K562 (cell line): ENCODE measurements at regions not wholly inside any gene's neighbourhood (a gene's known extent, or its start where the extent isn't known, plus 50 kb on each side); places are given as distances from the start of the nearest gene placed in this dataset.

Source experiments
- ATAC-seq: fragments of 200-7000 bp; cut with Tn5 transposase; 3 replicates; pipeline ENCODE4 v1.9.1; 2020; ENCODE audit warnings: moderate library complexity
- BruUV-seq: library from RNA; stranded (reverse); fragments of 400-500 nt; replicated peaks from 2 replicates; lab custom pipeline; 2021; lab: Mats Ljungman, UMichigan
- CTCF ChIA-PET: fragments of 300-600 bp; formaldehyde crosslinking; extraction: SDS; loops from one replicate; lab custom pipeline; 2021; ENCODE audit warnings: low intra/inter-chr PET ratio; lab: Yijun Ruan, JAX
- POLR2A ChIA-PET: fragments of 300-600, 350-650 bp; sonication (Branson Sonifier 250); formaldehyde crosslinking; extraction: SDS; loops from one replicate; lab custom pipeline; 2021; ENCODE audit warnings: antibody characterized with exemption, inconsistent platforms; lab: Yijun Ruan, JAX
- DNase-seq, 4 experiments: peaks; one replicate each; pipeline versions ENCODE4 v3.0.0 to v3.0.0-alpha.2; 2011 to 2018; ENCODE audit warnings: low spot score in 3 of 4, mixed read lengths in 3 of 4; ENCODE audit errors: extremely low read depth in 1 of 4
- FAIRE-seq: peaks from 2 replicates; lab custom pipeline; 2011; peaks lifted over from hg19 to GRCh38; lab: Jason Lieb, UNC
- H2AFZ ChIP-seq: 2 replicates; pipeline ENCODE4 v1.6.0; 2011; ENCODE audit warnings: low read depth, low read length, control low read depth, inconsistent platforms
- H3K27ac ChIP-seq: fragments of 200-600 bp; 3 replicates; pipeline ENCODE4 v1.8.0; 2011; ENCODE audit warnings: low read depth, mild to moderate bottlenecking, control low read depth, inconsistent platforms, low read length, moderate library complexity, mixed read lengths; ENCODE audit errors: extremely low read depth
- H3K27me3 ChIP-seq, 2 experiments: fragments of 300-600 bp in 1 of 2; 2 replicates in 1 of 2; 3 replicates in 1 of 2; pipeline versions ENCODE4 v1.6.0 to v1.8.0; 2011; ENCODE audit warnings: inconsistent platforms in 2 of 2, low read length in 2 of 2, mild to moderate bottlenecking in 1 of 2, mixed read lengths in 1 of 2, moderate library complexity in 1 of 2; ENCODE audit not compliant: control insufficient read depth in 2 of 2, insufficient read depth in 2 of 2
- H3K36me3 ChIP-seq: fragments of 300-600 bp; 3 replicates; pipeline ENCODE4 v1.8.0; 2011; ENCODE audit warnings: mild to moderate bottlenecking, low read length, inconsistent platforms; ENCODE audit not compliant: control insufficient read depth, insufficient read depth
- H3K4me1 ChIP-seq, 2 experiments: fragments of 200-600 bp in 1 of 2; replicated peaks in 1 of 2; 2 replicates in 1 of 2; 3 replicates in 1 of 2; pipeline versions ENCODE4 v1.5.1 to v1.8.0; 2011; ENCODE audit warnings: inconsistent platforms in 2 of 2, low read length in 2 of 2, mild to moderate bottlenecking in 1 of 2, mixed read lengths in 1 of 2, moderate library complexity in 1 of 2; ENCODE audit not compliant: control insufficient read depth in 2 of 2, insufficient read depth in 2 of 2
- H3K4me2 ChIP-seq: 2 replicates; pipeline ENCODE4 v1.6.1; 2011; ENCODE audit warnings: low read length, control low read depth, inconsistent platforms, mixed read lengths; ENCODE audit not compliant: insufficient read depth
- H3K4me3 ChIP-seq: fragments of 200-600 bp; sonication (generic), shearing (Covaris generic); 2 replicates; pipeline ENCODE4 v1.5.1; 2016; ENCODE audit warnings: control low read depth, inconsistent platforms
- H3K79me2 ChIP-seq: fragments of 200-600 bp; 3 replicates; pipeline ENCODE4 v1.8.0; 2011; ENCODE audit warnings: low read length, inconsistent platforms; ENCODE audit not compliant: control insufficient read depth, insufficient read depth
- H3K9ac ChIP-seq, 2 experiments: 2 replicates each; pipeline versions ENCODE4 v1.6.0 to v1.6.1; 2011; ENCODE audit warnings: low read depth in 2 of 2, low read length in 2 of 2, control low read depth in 1 of 2, inconsistent platforms in 1 of 2, mild to moderate bottlenecking in 1 of 2, mixed read lengths in 1 of 2; ENCODE audit not compliant: insufficient read depth in 1 of 2
- H3K9me1 ChIP-seq: one replicate; pipeline ENCODE4 v1.6.0; 2011; ENCODE audit warnings: inconsistent platforms, mild to moderate bottlenecking, low read length, moderate library complexity; ENCODE audit not compliant: control insufficient read depth, insufficient read depth
- H3K9me3 ChIP-seq: replicated peaks from 2 replicates; pipeline ENCODE4 v1.5.1; 2011; ENCODE audit warnings: low read depth, low read length, inconsistent platforms; ENCODE audit not compliant: control insufficient read depth, insufficient read depth
- H4K20me1 ChIP-seq: replicated peaks from 2 replicates; pipeline ENCODE4 v1.6.1; 2011; ENCODE audit warnings: low read length, inconsistent platforms, mixed read lengths; ENCODE audit not compliant: control insufficient read depth, insufficient read depth
- GABPB2 ChIP-seq: fragments of 250-450 bp; sonication (Bioruptor Pico); conservative IDR thresholded peaks from 2 replicates; pipeline ENCODE4 v1.5.1; 2021; ENCODE audit warnings: mild to moderate bottlenecking
- KAT7 ChIP-seq: sonication (generic); formaldehyde crosslinking; IDR thresholded peaks from 2 replicates; pipeline ENCODE4 v1.8.0; 2022; ENCODE audit warnings: missing genetic modification reagents, mild to moderate bottlenecking, borderline replicate concordance
- MBD1 ChIP-seq: fragments of 250-450 bp; sonication (Bioruptor Pico); IDR thresholded peaks from 2 replicates; pipeline ENCODE4 v1.8.0; 2022; ENCODE audit warnings: inconsistent platforms
- MCM5 ChIP-seq: fragments of 450-650 bp; IDR thresholded peaks from 2 replicates; pipeline ENCODE4 v1.6.1; 2016; ENCODE audit warnings: low read depth
- NFYB ChIP-seq: IDR thresholded peaks from 2 replicates; pipeline ENCODE4 v1.6.1; 2011; ENCODE audit warnings: mild to moderate bottlenecking, moderate library complexity; ENCODE audit not compliant: insufficient read length; ENCODE audit errors: extremely low read depth
- NR2C1 ChIP-seq, 2 experiments: fragments of 450-650 bp; IDR thresholded peaks; 2 replicates each; pipeline ENCODE4 v1.6.1; 2017; ENCODE audit warnings: mild to moderate bottlenecking in 2 of 2, antibody characterized with exemption in 1 of 2, inconsistent platforms in 1 of 2, missing compliant biosample characterization in 1 of 2, missing genetic modification characterization in 1 of 2
- PKNOX1 ChIP-seq: fragments of 450-650 bp; IDR thresholded peaks from 2 replicates; pipeline ENCODE4 v1.6.1; 2016
- POLR2H ChIP-seq: IDR thresholded peaks from 2 replicates; pipeline ENCODE4 v1.6.1; 2016; ENCODE audit warnings: missing genetic modification characterization, low read depth, mild to moderate bottlenecking, control low read depth, missing compliant biosample characterization, moderate library complexity
- ZSCAN32 ChIP-seq: fragments of 450-650 bp; formaldehyde crosslinking; IDR thresholded peaks from 2 replicates; pipeline ENCODE4 v1.4.0; 2020; ENCODE audit warnings: mild to moderate bottlenecking, moderate library complexity
- WGBS: fragments of 100-300 bp; shearing (Covaris generic); methylation state at CpG from one replicate; pipeline ENCODE4 v1.1.6; 2016; ENCODE audit warnings: low coverage, mixed read lengths; ENCODE audit not compliant: insufficient coverage; ENCODE audit errors: missing lambda C conversion rate; 5-methylcytosine and 5-hydroxymethylcytosine counted together
- in situ Hi-C: fragments of 300-500 bp; cut with MboI; formaldehyde crosslinking; loops from 4 replicates; pipeline ENCODE4 v1.15.0; 2018; ENCODE audit warnings: inconsistent platforms, mixed read lengths
- intact Hi-C: fragments of 100-400 bp; cut with micrococcal nuclease; formaldehyde crosslinking; loops from 2 replicates; pipeline ENCODE4 v1.14.2; 2022
- TF ChIP-seq, protein P1 (sequence below): sonication (generic); formaldehyde crosslinking; IDR thresholded peaks from 2 replicates; pipeline ENCODE4 v1.9.0; 2022; ENCODE audit warnings: mild to moderate bottlenecking, missing genetic modification reagents

DNA sequence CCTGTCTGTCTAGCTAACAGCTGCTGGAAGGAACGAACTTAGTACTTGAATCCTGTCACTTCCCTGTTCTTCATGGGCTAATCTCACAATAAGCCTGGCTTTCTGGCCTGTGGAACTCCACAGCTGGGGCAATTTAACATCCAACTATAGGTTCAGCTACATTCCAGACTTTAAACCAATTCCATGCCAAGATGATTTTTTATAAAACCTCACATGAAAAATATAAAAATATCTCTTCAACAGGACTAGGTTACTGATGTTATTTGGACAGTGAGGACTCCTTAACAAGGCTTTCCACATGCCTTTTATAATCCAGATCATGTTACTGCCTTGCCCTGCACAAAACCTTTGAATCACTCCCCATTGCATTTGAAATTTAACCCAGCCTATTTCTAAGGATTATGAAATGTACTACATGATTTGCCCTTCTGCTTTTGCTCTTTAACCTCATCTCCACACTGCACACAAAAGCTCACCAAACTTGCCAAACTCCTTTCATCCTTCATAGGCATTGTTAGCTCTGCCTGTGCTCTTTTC lies 863.2 kb upstream of the CHAC2 start:
- Histone ChIP-seq H3K79me2 (no peaks in the 10 kb centered on the region), H3K9me3 (no peaks in the 10 kb centered on the region), H3K9ac (no peak overlapping the region), H2AFZ (no peak overlapping the region), H3K4me2 (no peak overlapping the region), H3K4me1 (no peaks in the 10 kb centered on the region), H3K27me3 (no peaks in the 10 kb centered on the region), H4K20me1 (no peaks in the 10 kb centered on the region), H3K27ac (no peak overlapping the region), H3K36me3 (no peaks in the 10 kb centered on the region), H3K4me3 (no peak overlapping the region), H3K9me1 (no peaks in the 10 kb centered on the region)
- ChIA-PET POLR2A (no interaction called here), CTCF (no interaction called here)
- FAIRE-seq (no peak), DNase-seq (no peak), ATAC-seq (no peak)
- intact Hi-C loops = no loop called here
- no TSS peak for BruUV-seq
- TF ChIP-seq POLR2H (tag) (no peak), NFYB (no peak), GABPB2 (CRISPR knock-in tag) (no peak)
- WGBS = 0% methylated on average over 1 of the region's 1 CpG
- in situ Hi-C loops = no loop called here

- Histone ChIP-seq H2AFZ (no peak overlapping the region), H3K27me3 (no peaks in the 10 kb centered on the region), H3K4me1 (no peaks in the 10 kb centered on the region), H3K36me3 (no peaks in the 10 kb centered on the region), H3K9ac (no peak overlapping the region), H3K4me3 (no peak overlapping the region), H4K20me1 (no peaks in the 10 kb centered on the region), H3K9me3 (no peaks in the 10 kb centered on the region; the same call in 1 of the 2 replicates), H3K9me1 (no peaks in the 10 kb centered on the region), H3K27ac (no peak overlapping the region), H3K4me2 (no peak overlapping the region), H3K79me2 (no peaks in the 10 kb centered on the region)
- no peak for ATAC-seq
- intact Hi-C loops (no loop called here), in situ Hi-C loops (no loop called here)
- CTCF ChIA-PET = no interaction called here
- no peak for DNase-seq
- WGBS = 0% methylated on average over 2 of the region's 2 CpGs
- POLR2A ChIA-PET = no interaction called here
- no TSS peak for BruUV-seq
- no peak for FAIRE-seq
- TF ChIP-seq NR2C1 (IDR thresholded peaks at IDR 0.05) (no peak), NR2C1 (tag; IDR thresholded peaks at IDR 0.05) (no peak), ZSCAN32 (CRISPR knock-in tag) (no peak), KAT7 (CRISPR knock-in tag) (no peak), PKNOX1 (no peak), MBD1 (CRISPR knock-in tag) (no peak), MCM5 (no peak)
- TF ChIP-seq, protein P1, sequence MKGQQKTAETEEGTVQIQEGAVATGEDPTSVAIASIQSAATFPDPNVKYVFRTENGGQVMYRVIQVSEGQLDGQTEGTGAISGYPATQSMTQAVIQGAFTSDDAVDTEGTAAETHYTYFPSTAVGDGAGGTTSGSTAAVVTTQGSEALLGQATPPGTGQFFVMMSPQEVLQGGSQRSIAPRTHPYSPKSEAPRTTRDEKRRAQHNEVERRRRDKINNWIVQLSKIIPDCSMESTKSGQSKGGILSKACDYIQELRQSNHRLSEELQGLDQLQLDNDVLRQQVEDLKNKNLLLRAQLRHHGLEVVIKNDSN (CRISPR knock-in tag) = no peak
These were observed 870.0 kb upstream of the CHAC2 start for GRCh38 chr2:52897511-52898044.
